Prostate gland (tissue), 2 donors: ENCODE measurements at regions not wholly inside any gene's neighbourhood (a gene's known extent, or its start where the extent isn't known, plus 50 kb on each side); places are given as distances from the start of the nearest gene placed in this dataset.

ENCODE experiments used
- DNase-seq: peaks from one replicate; pipeline ENCODE4 v3.0.0-alpha.2; 2019; ENCODE audit warnings: low spot score
- H3K27ac ChIP-seq, 2 donors: fragments of 200-600 bp; sonication (generic); 2 replicates each; pipeline ENCODE4 v1.5.1; 2017 to 2019
- H3K27me3 ChIP-seq: fragments of 200-600 bp; sonication (generic); replicated peaks from 2 replicates; pipeline ENCODE4 v1.5.1; 2019; ENCODE audit not compliant: insufficient read depth
- H3K36me3 ChIP-seq, 2 donors: fragments of 200-600 bp; sonication (generic); 1 replicate in 1 of 2; 2 replicates in 1 of 2; pipeline versions ENCODE4 v1.5.1 to v1.8.1; 2017 to 2019
- H3K4me1 ChIP-seq: fragments of 200-600 bp; sonication (generic); replicated peaks from 2 replicates; pipeline ENCODE4 v1.5.1; 2019
- H3K4me3 ChIP-seq, 2 donors: fragments of 200-600 bp; sonication (generic); 2 replicates each; pipeline ENCODE4 v1.5.1; 2017 to 2019
- H3K9me3 ChIP-seq: fragments of 200-600 bp; sonication (generic); 2 replicates; pipeline ENCODE4 v1.5.1; 2017
- CTCF ChIP-seq, 4 experiments: fragments of 200-600 bp in 2 of 4; fragments of 450-650 bp in 2 of 4; sonication (generic) in 2 of 4; IDR thresholded peaks; 1 replicate in 3 of 4; 2 replicates in 1 of 4; pipeline ENCODE4 v1.5.1; 2016 to 2019; ENCODE audit warnings: antibody characterized with exemption in 4 of 4, mild to moderate bottlenecking in 2 of 4, moderate library complexity in 2 of 4
- POLR2A ChIP-seq: fragments of 450-650 bp; IDR thresholded peaks from one replicate; pipeline ENCODE4 v1.6.1; 2016; ENCODE audit warnings: antibody characterized with exemption, mild to moderate bottlenecking
- POLR2AphosphoS5 ChIP-seq: sonication (generic); formaldehyde crosslinking; IDR thresholded peaks from one replicate; pipeline ENCODE4 v1.6.1; 2017; ENCODE audit warnings: antibody characterized with exemption
- WGBS: methylation state at CpG from one replicate; pipeline ENCODE4 v1.1.5; 2018; 5-methylcytosine and 5-hydroxymethylcytosine counted together
- intact Hi-C: fragments of 100-400 bp; cut with DNase I; formaldehyde crosslinking; loops from one replicate; pipeline ENCODE4 v1.14.2; 2022

- DNase-seq = no peak
- no peaks in the 10 kb centered on the region for H3K36me3 ChIP-seq
- no peak overlapping the region for H3K27ac ChIP-seq
- WGBS = 56% methylated on average over 2 of the region's 2 CpGs
- no peaks in the 10 kb centered on the region for H3K4me1 ChIP-seq
- H3K4me3 ChIP-seq = no peak overlapping the region
- H3K9me3 ChIP-seq = no peaks in the 10 kb centered on the region
- TF ChIP-seq POLR2A = no peak
- TF ChIP-seq CTCF (IDR thresholded peaks at IDR 0.05) = no peak
- TF ChIP-seq POLR2AphosphoS5 = no peak
- intact Hi-C loops = no loop called here
- no peaks in the 10 kb centered on the region for H3K27me3 ChIP-seq
Measured at GRCh38 chr12:71041476-71041875, 116.3 kb downstream of the TSPAN8 start.

- no peak for TF ChIP-seq POLR2A
- no peak for TF ChIP-seq CTCF (IDR thresholded peaks at IDR 0.05)
- TF ChIP-seq POLR2AphosphoS5 = no peak
- no peaks in the 10 kb centered on the region for H3K4me1 ChIP-seq
- 64% methylated on average over 1 of the region's 1 CpG for WGBS
- no peak overlapping the region for H3K4me3 ChIP-seq
- H3K36me3 ChIP-seq = no peaks in the 10 kb centered on the region
- no peaks in the 10 kb centered on the region for H3K27me3 ChIP-seq
- DNase-seq = no peak
- H3K9me3 ChIP-seq = no peaks in the 10 kb centered on the region
- intact Hi-C loops = no loop called here
- no peak overlapping the region for H3K27ac ChIP-seq
Measured at GRCh38 chr12:71038960-71039359, 118.4 kb upstream of the PTPRR start.

- Histone ChIP-seq H3K36me3 (no peaks in the 10 kb centered on the region), H3K9me3 (no peaks in the 10 kb centered on the region), H3K4me1 (no peaks in the 10 kb centered on the region), H3K27ac (no peak overlapping the region), H3K4me3 (no peak overlapping the region), H3K27me3 (no peaks in the 10 kb centered on the region)
- intact Hi-C loops = no loop called here
- TF ChIP-seq CTCF (IDR thresholded peaks at IDR 0.05) (no peak), POLR2A (no peak), POLR2AphosphoS5 (no peak)
- WGBS = 86% methylated on average over 1 of the region's 1 CpG
- no peak for DNase-seq
Measured at GRCh38 chr12:71036526-71036925, 116.0 kb upstream of the PTPRR start.

- H3K27me3 ChIP-seq = no peaks in the 10 kb centered on the region
Measured at GRCh38 chr12:71032933-71033332, 112.4 kb upstream of the PTPRR start.

More at GRCh38 chr12:71032933-71033332, 112.4 kb upstream of the PTPRR start:
- DNase-seq = no peak
- intact Hi-C loops = no loop called here
- 91% methylated on average over 4 of the region's 4 CpGs for WGBS
- Histone ChIP-seq H3K9me3 (no peaks in the 10 kb centered on the region), H3K4me3 (no peak overlapping the region), H3K4me1 (no peaks in the 10 kb centered on the region), H3K36me3 (no peaks in the 10 kb centered on the region), H3K27ac (no peak overlapping the region)
- TF ChIP-seq POLR2A = no peak
- no peak for TF ChIP-seq CTCF (IDR thresholded peaks at IDR 0.05)
- TF ChIP-seq POLR2AphosphoS5 = no peak
